ENCODE measurements at regions not wholly inside any gene's neighbourhood (a gene's known extent, or its start where the extent isn't known, plus 50 kb on each side); places are given as distances from the start of the nearest gene placed in this dataset.

DNA sequence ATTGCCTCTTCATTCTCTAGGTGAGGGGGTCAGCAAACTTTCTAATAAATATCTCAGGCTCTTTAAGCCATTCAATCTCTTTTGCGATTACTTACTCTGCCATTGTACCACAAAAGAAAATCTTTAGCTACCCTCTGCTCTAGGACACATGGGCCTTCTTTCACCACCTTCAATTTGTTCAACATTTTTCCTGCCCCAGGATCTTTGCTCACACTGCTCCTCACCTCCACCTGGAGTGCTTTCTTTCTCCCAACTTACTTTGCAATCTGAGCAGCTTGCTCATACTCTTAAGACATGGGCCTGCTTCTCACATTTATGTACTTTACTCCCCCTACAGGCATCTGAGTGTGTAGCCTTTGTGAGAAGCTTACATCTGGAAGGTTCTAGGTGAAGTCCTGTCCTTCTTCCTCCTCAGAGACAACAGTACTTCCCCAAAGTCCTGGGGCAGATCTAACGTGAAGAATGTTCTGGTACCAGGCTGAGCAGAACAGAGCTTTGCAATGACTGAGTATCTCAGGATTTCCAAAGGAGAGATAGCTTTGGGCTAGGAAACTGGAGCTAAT lies 55.0 kb upstream of the PRDM5 start:
- DNase-seq (ENCODE audit: low read depth): peak; percentile 36

DNA sequence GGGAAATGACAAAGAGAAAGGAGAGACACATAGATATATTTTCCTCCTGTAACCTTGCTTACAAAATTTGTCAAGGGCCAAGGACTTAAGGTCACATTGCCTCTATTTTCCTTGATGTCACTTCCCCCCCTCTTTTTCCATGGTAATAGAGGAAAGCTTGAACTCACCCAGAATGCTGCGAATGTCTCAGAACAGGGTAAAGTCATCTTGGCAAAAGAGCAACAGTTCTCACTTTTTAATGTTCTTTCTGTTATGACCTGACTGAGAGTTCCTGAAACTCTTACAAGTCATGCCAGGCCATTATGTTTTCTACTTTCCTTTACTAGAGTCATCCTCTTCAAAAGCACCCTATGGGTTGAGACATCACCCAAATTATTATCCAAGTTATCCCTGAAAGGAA lies 50.7 kb upstream of the PRDM5 start:
- DNase-seq (ENCODE audit: low read depth): no peak
